ENCODE measurements at regions not wholly inside any gene's neighbourhood (a gene's known extent, or its start where the extent isn't known, plus 50 kb on each side); places are given as distances from the start of the nearest gene placed in this dataset.

- Histone ChIP-seq H3K4me2 (ENCODE audit: low read length) (no peak overlapping the region), H3K36me3 (ENCODE audit: insufficient read depth, low read length) (no peaks in the 10 kb centered on the region), H4K20me1 (ENCODE audit: insufficient read depth, low read length) (no peaks in the 10 kb centered on the region), H3K4me3 (ENCODE audit: low read depth, low read length, poor library complexity, severe bottlenecking) (no peak overlapping the region), H2AFZ (ENCODE audit: low read length) (no peak overlapping the region), H3K9me2 (ENCODE audit: insufficient read depth, low read length) (no peaks in the 10 kb centered on the region), H3K9me3 (ENCODE audit: low read length) (no peaks in the 10 kb centered on the region), H3K27ac (ENCODE audit: low read depth, low read length, poor library complexity, severe bottlenecking) (no peak overlapping the region), H3K4me1 (ENCODE audit: insufficient read depth, low read length, poor library complexity, severe bottlenecking) (no peaks in the 10 kb centered on the region), H3K79me2 (ENCODE audit: insufficient read depth, low read depth, low read length) (no peaks in the 10 kb centered on the region)
- no peak for DNase-seq (ENCODE audit: low spot score)
- POLR2A ChIA-PET, result interaction anchor here (0.6 kb wide), 1 partner anchor 9 kb away, joined by 3 read pairs; no protein-coding TSS in a partner anchor
- CTCF ChIA-PET (ENCODE audit: unreplicated experiment), result no interaction called here
- intact Hi-C loops (cut with micrococcal nuclease; ENCODE audit: unreplicated experiment), result no loop called here
- no peak for TF ChIP-seq EZH2phosphoT487 (IDR thresholded peaks at IDR 0.05; ENCODE audit: borderline replicate concordance, low read depth, low read length)
- TF ChIP-seq CTCF (conservative IDR thresholded peaks at IDR 0.05; ENCODE audit: low read length), result no peak
- no TSS peak for BruUV-seq (replicated peaks)
Measured at GRCh38 chr13:104571161-104571892, 1505.1 kb upstream of the SLC10A2 start.

GRCh38 chr13:104567114-104567513, 1500.9 kb upstream of the SLC10A2 start:
- no peaks in the 10 kb centered on the region for H3K36me3 ChIP-seq (ENCODE audit: insufficient read depth, low read length)
- H2AFZ ChIP-seq (ENCODE audit: low read length), result no peak overlapping the region
- ChIA-PET POLR2A (no interaction called here), CTCF (ENCODE audit: unreplicated experiment) (no interaction called here)
- no peaks in the 10 kb centered on the region for H4K20me1 ChIP-seq (ENCODE audit: insufficient read depth, low read length)
- BruUV-seq (replicated peaks), result no TSS peak
- H3K9me3 ChIP-seq (ENCODE audit: low read length), result no peaks in the 10 kb centered on the region
- no peaks in the 10 kb centered on the region for H3K4me1 ChIP-seq (ENCODE audit: insufficient read depth, low read length, poor library complexity, severe bottlenecking)
- TF ChIP-seq EZH2phosphoT487 (IDR thresholded peaks at IDR 0.05; ENCODE audit: borderline replicate concordance, low read depth, low read length) (no peak), CTCF (conservative IDR thresholded peaks at IDR 0.05; ENCODE audit: low read length) (no peak)
- H3K79me2 ChIP-seq (ENCODE audit: insufficient read depth, low read depth, low read length), result no peaks in the 10 kb centered on the region
- intact Hi-C loops (cut with micrococcal nuclease; ENCODE audit: unreplicated experiment), result no loop called here
- H3K4me3 ChIP-seq (ENCODE audit: low read depth, low read length, poor library complexity, severe bottlenecking), result no peak overlapping the region
- no peak for DNase-seq (ENCODE audit: low spot score)
- no peak overlapping the region for H3K27ac ChIP-seq (ENCODE audit: low read depth, low read length, poor library complexity, severe bottlenecking)
- H3K4me2 ChIP-seq (ENCODE audit: low read length), result no peak overlapping the region
- H3K9me2 ChIP-seq (ENCODE audit: insufficient read depth, low read length), result no peaks in the 10 kb centered on the region

GRCh38 chr13:104565888-104566287, 1499.7 kb upstream of the SLC10A2 start:
- no peak for DNase-seq (ENCODE audit: low spot score)
- H2AFZ ChIP-seq (ENCODE audit: low read length), result no peak overlapping the region
- H3K4me2 ChIP-seq (ENCODE audit: low read length), result no peak overlapping the region
- no peak overlapping the region for H3K27ac ChIP-seq (ENCODE audit: low read depth, low read length, poor library complexity, severe bottlenecking)
- H3K79me2 ChIP-seq (ENCODE audit: insufficient read depth, low read depth, low read length), result no peaks in the 10 kb centered on the region
- POLR2A ChIA-PET, result no interaction called here
- CTCF ChIA-PET (ENCODE audit: unreplicated experiment), result no interaction called here
- no peaks in the 10 kb centered on the region for H3K9me3 ChIP-seq (ENCODE audit: low read length)
- no peak overlapping the region for H3K4me3 ChIP-seq (ENCODE audit: low read depth, low read length, poor library complexity, severe bottlenecking)
- no peaks in the 10 kb centered on the region for H3K36me3 ChIP-seq (ENCODE audit: insufficient read depth, low read length)
- no peak for TF ChIP-seq EZH2phosphoT487 (IDR thresholded peaks at IDR 0.05; ENCODE audit: borderline replicate concordance, low read depth, low read length)
- TF ChIP-seq CTCF (conservative IDR thresholded peaks at IDR 0.05; ENCODE audit: low read length), result no peak
- intact Hi-C loops (cut with micrococcal nuclease; ENCODE audit: unreplicated experiment), result no loop called here
- BruUV-seq (replicated peaks), result no TSS peak
- no peaks in the 10 kb centered on the region for H4K20me1 ChIP-seq (ENCODE audit: insufficient read depth, low read length)
- H3K4me1 ChIP-seq (ENCODE audit: insufficient read depth, low read length, poor library complexity, severe bottlenecking), result no peaks in the 10 kb centered on the region
- H3K9me2 ChIP-seq (ENCODE audit: insufficient read depth, low read length), result no peaks in the 10 kb centered on the region

Measured in OCI-LY7 (cell line).